CD4-positive, alpha-beta T cell treated with Interleukin-15 for 1 hour (primary cell): ENCODE measurements at regions not wholly inside any gene's neighbourhood (a gene's known extent, or its start where the extent isn't known, plus 50 kb on each side); places are given as distances from the start of the nearest gene placed in this dataset.
"Not testable (repeated sequence)": the region's sequence is repeated elsewhere in the genome, so short reads cannot be mapped to it uniquely, and the experiment has no call there.

Source experiments
- DNase-seq: peaks from one replicate; pipeline ENCODE4 v3.0.0-alpha.2; 2020

- DNase-seq, result not testable (repeated sequence)
Measured at GRCh38 chr7:119745280-119745679, 527.7 kb upstream of the KCND2 start.

- DNase-seq, result no peak
Measured at GRCh38 chr7:119748251-119748860, 524.6 kb upstream of the KCND2 start.

GRCh38 chr7:119748991-119749390 is 524.0 kb upstream of the KCND2 start:
- no peak for DNase-seq

- DNase-seq, result no peak
Measured at GRCh38 chr7:119756687-119757086, 516.3 kb upstream of the KCND2 start.

- DNase-seq, result no peak
Measured at GRCh38 chr7:119758254-119758653, 514.7 kb upstream of the KCND2 start.

- no peak for DNase-seq
Measured at GRCh38 chr7:119761776-119762175, 511.2 kb upstream of the KCND2 start.

GRCh38 chr7:119782286-119782685 is 490.7 kb upstream of the KCND2 start:
- no peak for DNase-seq

- DNase-seq, result no peak
Measured at GRCh38 chr7:119783799-119784198, 489.2 kb upstream of the KCND2 start.

- DNase-seq, result no peak
Measured at GRCh38 chr7:119802147-119802546, 470.8 kb upstream of the KCND2 start.

- DNase-seq, result no peak
Measured at GRCh38 chr7:119825091-119825655, 447.8 kb upstream of the KCND2 start.

GRCh38 chr7:119826547-119826946 is 446.4 kb upstream of the KCND2 start:
- no peak for DNase-seq

GRCh38 chr7:119838444-119838843 is 434.5 kb upstream of the KCND2 start:
- no peak for DNase-seq

- no peak for DNase-seq
Measured at GRCh38 chr7:119842337-119842736, 430.6 kb upstream of the KCND2 start.

- DNase-seq, result no peak
Measured at GRCh38 chr7:119842786-119843185, 430.2 kb upstream of the KCND2 start.

GRCh38 chr7:119861385-119861784 is 411.6 kb upstream of the KCND2 start:
- no peak for DNase-seq

GRCh38 chr7:119868387-119868786 is 404.6 kb upstream of the KCND2 start:
- DNase-seq, result no peak

- no peak for DNase-seq
Measured at GRCh38 chr7:119879835-119880234, 393.1 kb upstream of the KCND2 start.

- no peak for DNase-seq
Measured at GRCh38 chr7:119886007-119886406, 387.0 kb upstream of the KCND2 start.

GRCh38 chr7:119886525-119886924 is 386.4 kb upstream of the KCND2 start:
- not testable (repeated sequence) for DNase-seq

GRCh38 chr7:119888251-119888650 is 384.7 kb upstream of the KCND2 start:
- no peak for DNase-seq

GRCh38 chr7:119890631-119891030 is 382.3 kb upstream of the KCND2 start:
- DNase-seq, result no peak

- no peak for DNase-seq
Measured at GRCh38 chr7:119895320-119895719, 377.7 kb upstream of the KCND2 start.

- DNase-seq, result no peak
Measured at GRCh38 chr7:119896386-119896785, 376.6 kb upstream of the KCND2 start.

GRCh38 chr7:119900996-119901672 is 371.8 kb upstream of the KCND2 start:
- DNase-seq, result no peak

- DNase-seq, result no peak
Measured at GRCh38 chr7:119903085-119903484, 369.9 kb upstream of the KCND2 start.
